ENCODE measurements at regions not wholly inside any gene's neighbourhood (a gene's known extent, or its start where the extent isn't known, plus 50 kb on each side); places are given as distances from the start of the nearest gene placed in this dataset.
A peak's percentile ranks its signal among the peaks of the same experiment; 100 is the strongest.

- DNase-seq = no peak
Observed at GRCh38 chr9:106535439-106535838, 327.5 kb upstream of the ZNF462 start.

- no peak for DNase-seq
Observed at GRCh38 chr9:106557996-106558667, 304.8 kb upstream of the ZNF462 start.

GRCh38 chr9:106560540-106560939 lies 302.4 kb upstream of the ZNF462 start:
- no peak for DNase-seq

DNA sequence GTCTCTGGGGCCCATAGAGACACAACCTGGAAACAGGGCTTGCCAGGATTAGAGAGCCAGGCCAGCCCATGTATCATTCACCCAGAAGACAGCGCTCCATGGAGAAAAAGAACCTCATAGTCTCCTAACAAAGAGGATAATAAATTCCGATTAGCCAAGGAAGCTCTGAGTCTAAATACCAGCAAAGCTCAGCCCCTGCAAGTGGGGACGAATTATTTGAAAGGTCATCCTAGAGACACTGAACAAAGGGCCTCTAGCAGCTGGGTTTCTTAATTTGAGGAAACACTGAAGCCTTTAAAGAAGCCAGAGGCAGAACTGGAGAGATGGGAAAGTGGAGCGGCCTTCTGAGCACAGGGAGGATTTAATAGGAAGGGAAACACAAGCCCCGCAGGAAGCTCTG lies 287.1 kb upstream of the ZNF462 start:
- no peak for DNase-seq

DNA sequence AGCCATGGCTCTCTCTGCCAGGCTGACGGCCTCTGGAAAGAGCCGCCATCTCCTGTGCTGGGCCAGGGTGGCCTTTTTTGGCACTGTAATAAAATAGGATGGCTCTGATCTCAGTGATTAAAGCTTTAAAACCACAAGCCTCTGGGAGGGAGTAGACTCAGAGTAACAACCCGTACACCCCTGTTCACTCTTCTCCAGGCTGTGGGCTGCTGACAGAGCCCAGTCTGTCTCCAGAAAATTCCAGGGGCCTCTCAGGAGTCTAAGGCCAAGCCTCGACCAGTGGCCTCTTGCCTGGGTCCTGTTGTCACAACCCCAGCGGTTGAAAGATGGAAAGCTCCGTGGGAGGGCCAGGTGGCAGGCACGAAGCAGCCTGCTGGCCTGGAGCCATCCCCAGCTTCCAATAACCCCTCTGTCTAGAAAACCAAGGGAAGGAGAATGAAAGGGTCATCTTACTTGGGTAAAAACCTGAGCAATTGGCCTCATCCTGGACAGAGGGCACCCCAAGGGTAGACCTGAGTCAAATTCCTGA lies 286.7 kb upstream of the ZNF462 start:
- DNase-seq = no peak

DNA sequence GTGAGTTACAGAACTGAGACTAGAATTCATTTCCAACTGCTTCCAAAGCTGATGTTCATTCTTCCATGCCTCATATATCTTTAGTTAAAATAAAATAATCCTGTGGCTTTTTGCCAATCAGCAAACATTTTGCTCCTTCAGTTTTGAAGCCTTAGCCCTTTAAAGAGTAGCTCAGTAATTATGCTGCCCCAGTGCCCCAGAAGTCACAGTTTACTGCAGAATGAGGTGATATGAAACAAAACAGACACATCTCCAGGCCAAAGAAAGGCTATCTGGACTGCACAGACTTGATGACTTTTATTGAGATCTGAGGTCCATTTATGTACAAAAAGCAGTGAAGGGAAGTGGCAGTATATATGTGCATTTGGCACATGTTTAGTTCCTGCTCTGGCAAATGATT lies 285.8 kb upstream of the ZNF462 start:
- DNase-seq = no peak

GRCh38 chr9:106580546-106580945 lies 282.4 kb upstream of the ZNF462 start:
- no peak for DNase-seq

- no peak for DNase-seq
Observed at GRCh38 chr9:106581973-106582372, 281.0 kb upstream of the ZNF462 start.

DNA sequence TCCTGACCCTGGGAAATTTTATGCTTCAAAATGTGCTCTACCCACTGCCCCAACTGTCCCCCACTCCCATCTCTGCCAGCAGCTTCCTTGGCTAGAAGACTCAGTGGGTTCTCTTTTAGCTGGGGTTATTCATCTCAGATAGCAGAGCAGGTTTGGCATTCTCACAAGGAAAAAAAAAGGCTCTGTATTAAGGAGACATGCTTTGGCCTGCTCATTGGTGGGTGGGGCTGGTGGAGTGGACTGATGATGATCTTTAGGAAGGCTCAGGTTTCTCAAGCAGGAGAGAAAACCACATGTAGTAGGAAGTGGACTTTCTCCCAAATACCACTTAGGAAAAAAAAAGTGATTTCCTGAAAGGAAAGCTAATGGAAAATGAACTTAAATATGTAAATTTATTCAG lies 279.2 kb upstream of the ZNF462 start:
- DNase-seq = peak; percentile 24

DNA sequence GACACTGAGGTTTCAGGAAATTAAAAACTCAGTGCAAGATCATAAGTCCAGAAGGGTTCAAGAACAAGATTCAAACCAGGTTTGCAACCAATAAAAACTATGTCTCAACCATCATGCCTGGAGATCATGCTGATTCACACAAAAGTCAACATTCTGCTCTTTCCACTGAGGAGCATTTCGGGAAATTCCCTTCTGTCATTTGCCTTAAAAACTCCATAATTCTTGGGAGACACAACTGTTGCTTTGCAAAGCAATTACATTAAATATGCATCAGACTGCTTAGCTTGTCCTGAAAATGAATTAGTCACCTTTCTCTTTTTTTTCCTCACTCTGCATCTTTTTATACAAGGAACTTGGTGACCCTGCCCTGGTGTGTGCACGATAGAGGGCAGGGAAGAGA lies 275.9 kb upstream of the ZNF462 start:
- DNase-seq = no peak

- no peak for DNase-seq
Observed at GRCh38 chr9:106588626-106589025, 274.3 kb upstream of the ZNF462 start.

- no peak for DNase-seq
Observed at GRCh38 chr9:106590759-106591505, 272.0 kb upstream of the ZNF462 start.

DNA sequence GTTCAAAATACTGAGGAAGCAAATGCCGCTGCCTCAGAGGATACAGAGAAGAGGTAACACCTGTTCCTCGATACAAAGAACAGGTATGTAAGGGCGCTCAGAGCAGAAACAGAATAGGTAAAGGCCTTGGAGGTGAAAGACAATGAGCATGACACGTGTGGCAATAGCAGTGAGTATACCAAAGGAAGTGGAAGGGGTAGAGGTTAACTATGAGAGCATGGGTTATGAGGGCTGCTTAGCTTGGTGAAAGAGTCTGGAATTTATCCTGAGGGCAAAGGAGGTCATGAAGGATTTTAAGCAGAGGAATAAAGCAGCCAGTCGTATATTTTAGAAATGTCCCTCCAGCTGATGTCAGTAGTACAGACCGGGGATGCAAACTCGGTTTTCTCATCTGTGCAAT lies 269.8 kb upstream of the ZNF462 start:
- DNase-seq = no peak

- no peak for DNase-seq
Observed at GRCh38 chr9:106596984-106597383, 266.0 kb upstream of the ZNF462 start.

DNA sequence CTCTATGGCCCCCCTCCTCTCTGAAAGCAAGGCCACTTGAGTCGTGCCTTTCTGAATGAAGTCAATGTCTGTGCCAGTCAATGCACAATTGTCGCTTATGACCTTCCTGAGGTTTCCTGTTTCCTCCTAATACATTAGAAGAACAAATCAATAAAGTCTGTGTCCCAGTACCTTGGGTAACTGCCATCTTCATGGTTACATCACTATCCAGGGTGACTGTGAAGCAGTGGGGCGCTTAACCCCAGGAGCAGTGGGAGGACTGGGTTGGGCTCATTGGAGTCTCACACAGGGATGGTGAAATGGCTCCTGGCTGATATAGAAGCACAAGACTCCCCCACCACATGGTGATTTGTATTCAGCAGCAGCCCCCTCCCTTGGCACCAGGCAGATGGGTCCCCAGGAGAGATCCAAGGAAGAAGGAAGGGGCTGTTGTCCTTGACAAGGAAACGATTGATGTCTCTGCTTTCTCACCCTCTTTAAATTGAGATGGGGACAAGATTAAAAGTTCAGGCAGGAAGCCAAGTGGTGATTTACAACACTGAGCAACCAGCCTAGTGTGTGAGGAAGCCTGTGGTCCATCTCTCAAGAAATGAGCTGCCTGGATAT lies 261.9 kb upstream of the ZNF462 start:
- DNase-seq = no peak

DNA sequence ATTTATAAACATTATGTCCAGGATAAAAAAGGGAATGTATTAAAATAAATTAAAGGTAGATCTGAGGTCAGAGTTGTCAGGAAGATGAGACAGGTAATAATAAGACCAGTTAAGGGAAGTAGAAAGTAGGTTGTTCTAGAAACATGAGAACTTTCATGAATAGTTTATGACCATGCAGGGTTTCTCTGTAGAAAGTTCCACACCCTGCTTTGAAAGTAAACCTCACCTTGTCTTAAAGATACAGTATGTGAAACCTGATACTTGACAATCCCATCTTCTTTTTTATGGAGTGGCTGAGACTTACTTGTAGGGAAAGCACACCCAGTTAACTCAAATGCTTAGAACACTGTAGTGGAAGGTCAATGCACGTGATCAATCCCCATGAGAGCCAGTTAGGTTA lies 260.6 kb upstream of the ZNF462 start:
- no peak for DNase-seq

GRCh38 chr9:106613250-106613737 lies 249.7 kb upstream of the ZNF462 start:
- DNase-seq = peak; percentile 78

GRCh38 chr9:106615118-106615889 lies 247.7 kb upstream of the ZNF462 start:
- no peak for DNase-seq

- no peak for DNase-seq
Observed at GRCh38 chr9:106616026-106616425, 246.9 kb upstream of the ZNF462 start.

- no peak for DNase-seq
Observed at GRCh38 chr9:106616851-106617345, 246.1 kb upstream of the ZNF462 start.

DNA sequence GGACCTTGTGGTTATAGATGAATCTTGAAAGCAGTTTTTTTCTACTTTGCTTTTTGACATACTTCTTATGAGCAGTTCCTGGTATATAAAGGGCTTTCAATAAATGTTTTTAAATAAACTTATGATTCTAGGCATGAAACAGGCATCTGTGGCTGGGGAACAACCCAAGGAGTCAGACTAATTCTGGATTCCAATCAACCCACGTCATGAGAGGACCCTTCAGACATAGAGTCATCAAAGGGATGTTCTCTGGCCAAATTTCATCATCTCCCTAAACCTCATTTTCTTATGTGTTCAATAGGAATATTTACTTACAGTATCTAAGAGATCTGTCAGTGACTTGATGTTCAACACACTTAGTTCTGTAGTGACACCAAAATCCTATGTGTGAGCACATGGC lies 243.8 kb upstream of the ZNF462 start:
- DNase-seq = no peak

GRCh38 chr9:106620081-106620480 lies 242.9 kb upstream of the ZNF462 start:
- DNase-seq = peak; percentile 22

DNA sequence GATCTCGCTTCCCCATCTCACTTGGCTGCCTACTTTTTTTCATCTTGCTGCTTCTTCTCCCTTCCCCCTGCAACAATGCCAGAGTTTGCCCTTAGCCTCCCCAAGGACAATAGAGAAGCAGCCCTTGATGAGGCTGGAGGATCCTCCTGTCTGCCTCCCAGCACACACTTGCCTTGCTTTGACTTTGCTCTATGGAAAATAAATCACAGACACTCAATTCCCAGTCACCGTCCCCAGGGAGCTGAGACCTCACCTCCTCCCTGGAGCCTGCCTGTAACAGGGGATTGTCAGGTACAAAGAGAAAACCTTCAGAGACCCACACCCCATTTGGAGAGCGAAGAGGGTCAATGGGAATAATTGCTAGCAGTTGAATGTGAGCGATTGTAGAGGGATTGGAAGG lies 242.1 kb upstream of the ZNF462 start:
- peak; percentile 27 for DNase-seq
